KMS-11 (cell line): ENCODE measurements at regions not wholly inside any gene's neighbourhood (a gene's known extent, or its start where the extent isn't known, plus 50 kb on each side); places are given as distances from the start of the nearest gene placed in this dataset.
"Not testable (repeated sequence)": the region's sequence is repeated elsewhere in the genome, so short reads cannot be mapped to it uniquely, and the experiment has no call there.

Experiments
- H2AFZ ChIP-seq: fragments of 200-600 bp; sonication (generic); 2 replicates; pipeline ENCODE4 v1.6.1; 2016; ENCODE audit warnings: antibody characterized with exemption, mixed run types, low read depth
- H3K27ac ChIP-seq: fragments of 200-600 bp; sonication (generic); 2 replicates; pipeline ENCODE4 v1.6.1; 2016; ENCODE audit warnings: mild to moderate bottlenecking, mixed run types
- H3K27me3 ChIP-seq: fragments of 200-600 bp; sonication (generic); 2 replicates; pipeline ENCODE4 v1.6.1; 2017; ENCODE audit warnings: mild to moderate bottlenecking, low read depth, mixed run types, moderate library complexity; ENCODE audit not compliant: insufficient read depth
- H3K36me3 ChIP-seq: fragments of 200-600 bp; sonication (generic); 2 replicates; pipeline ENCODE4 v1.6.1; 2017; ENCODE audit warnings: mild to moderate bottlenecking, mixed run types; ENCODE audit not compliant: insufficient read depth
- H3K4me1 ChIP-seq: fragments of 200-600 bp; sonication (generic); 2 replicates; pipeline ENCODE4 v1.6.1; 2016; ENCODE audit warnings: mild to moderate bottlenecking, low read depth, mixed run types; ENCODE audit not compliant: poor library complexity, severe bottlenecking
- H3K4me2 ChIP-seq: fragments of 200-600 bp; sonication (generic); 2 replicates; pipeline ENCODE4 v1.7.0; 2016; ENCODE audit warnings: mild to moderate bottlenecking, mixed run types
- H3K4me3 ChIP-seq: fragments of 200-600 bp; sonication (generic); IDR thresholded peaks from 2 replicates; pipeline ENCODE4 v1.6.1; 2017; ENCODE audit warnings: low read depth, low read length, mixed read lengths; ENCODE audit not compliant: insufficient read depth
- H3K79me2 ChIP-seq: fragments of 200-600 bp; sonication (generic); 2 replicates; pipeline ENCODE4 v1.6.1; 2016; ENCODE audit warnings: low read depth, mixed run types; ENCODE audit not compliant: insufficient read depth
- H3K9ac ChIP-seq: fragments of 200-600 bp; sonication (generic); 2 replicates; pipeline ENCODE4 v1.6.1; 2016; ENCODE audit warnings: mild to moderate bottlenecking, mixed run types
- H4K20me1 ChIP-seq: fragments of 200-600 bp; sonication (generic); 2 replicates; pipeline ENCODE4 v1.6.1; 2016; ENCODE audit warnings: mild to moderate bottlenecking, mixed run types; ENCODE audit not compliant: insufficient read depth
- TF ChIP-seq, protein P1 (sequence below): fragments of 200-600 bp; sonication (generic); conservative IDR thresholded peaks from 2 replicates; pipeline ENCODE4 v1.6.1; 2017; ENCODE audit warnings: low read depth, mild to moderate bottlenecking, antibody characterized with exemption, low read length, moderate library complexity, mixed read lengths

DNA sequence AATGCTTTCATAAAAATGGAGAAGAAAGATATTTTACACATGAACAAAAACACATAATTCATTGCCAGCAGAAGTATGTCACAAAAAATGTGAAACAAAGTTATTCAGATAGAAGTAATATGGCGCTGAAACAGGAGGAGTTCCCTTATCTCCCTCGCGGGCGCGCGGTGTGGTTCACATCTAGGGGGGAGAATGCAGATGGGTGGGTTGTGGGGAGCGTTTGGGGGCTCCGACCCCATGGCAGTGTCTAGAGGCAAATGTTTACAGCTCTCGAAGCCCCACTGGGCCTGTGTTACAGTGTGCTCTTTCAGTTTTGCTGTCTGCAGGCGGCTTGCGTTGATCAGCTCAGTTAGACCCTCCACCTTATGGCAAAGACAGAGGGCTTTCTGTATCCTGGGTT lies 297.5 kb downstream of the CGGBP1 start:
- Histone ChIP-seq H3K4me3 (no peak overlapping the region), H3K4me1 (no peaks in the 10 kb centered on the region), H4K20me1 (no peaks in the 10 kb centered on the region), H3K27ac (no peak overlapping the region), H2AFZ (no peak overlapping the region), H3K9ac (no peak overlapping the region), H3K79me2 (no peaks in the 10 kb centered on the region), H3K27me3 (no peaks in the 10 kb centered on the region), H3K4me2 (no peak overlapping the region), H3K36me3 (no peaks in the 10 kb centered on the region)
- TF ChIP-seq, protein P1, sequence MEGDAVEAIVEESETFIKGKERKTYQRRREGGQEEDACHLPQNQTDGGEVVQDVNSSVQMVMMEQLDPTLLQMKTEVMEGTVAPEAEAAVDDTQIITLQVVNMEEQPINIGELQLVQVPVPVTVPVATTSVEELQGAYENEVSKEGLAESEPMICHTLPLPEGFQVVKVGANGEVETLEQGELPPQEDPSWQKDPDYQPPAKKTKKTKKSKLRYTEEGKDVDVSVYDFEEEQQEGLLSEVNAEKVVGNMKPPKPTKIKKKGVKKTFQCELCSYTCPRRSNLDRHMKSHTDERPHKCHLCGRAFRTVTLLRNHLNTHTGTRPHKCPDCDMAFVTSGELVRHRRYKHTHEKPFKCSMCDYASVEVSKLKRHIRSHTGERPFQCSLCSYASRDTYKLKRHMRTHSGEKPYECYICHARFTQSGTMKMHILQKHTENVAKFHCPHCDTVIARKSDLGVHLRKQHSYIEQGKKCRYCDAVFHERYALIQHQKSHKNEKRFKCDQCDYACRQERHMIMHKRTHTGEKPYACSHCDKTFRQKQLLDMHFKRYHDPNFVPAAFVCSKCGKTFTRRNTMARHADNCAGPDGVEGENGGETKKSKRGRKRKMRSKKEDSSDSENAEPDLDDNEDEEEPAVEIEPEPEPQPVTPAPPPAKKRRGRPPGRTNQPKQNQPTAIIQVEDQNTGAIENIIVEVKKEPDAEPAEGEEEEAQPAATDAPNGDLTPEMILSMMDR, result no peak

DNA sequence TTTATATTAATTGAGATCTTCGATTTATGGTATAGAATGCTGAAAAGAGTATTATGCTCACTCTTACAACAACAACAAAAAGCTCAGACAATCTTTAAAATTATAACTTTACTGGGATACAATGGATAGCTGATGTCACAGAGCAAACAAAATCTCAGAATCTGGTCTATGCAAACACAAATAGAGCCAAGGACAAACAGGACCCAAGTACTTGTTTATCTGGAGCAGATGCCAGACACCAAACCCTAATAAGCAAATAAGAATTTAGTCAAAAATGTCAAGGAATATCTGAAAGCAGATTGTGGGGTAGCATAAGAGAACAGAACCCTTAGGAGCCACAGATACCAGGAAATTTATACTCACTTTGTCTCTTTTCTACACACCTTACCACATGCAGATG lies 302.2 kb downstream of the CGGBP1 start:
- Histone ChIP-seq H3K9ac (no peak overlapping the region), H3K4me2 (no peak overlapping the region), H3K79me2 (no peaks in the 10 kb centered on the region), H3K27ac (no peak overlapping the region), H3K4me1 (no peaks in the 10 kb centered on the region), H2AFZ (no peak overlapping the region), H3K36me3 (no peaks in the 10 kb centered on the region), H4K20me1 (no peaks in the 10 kb centered on the region), H3K4me3 (no peak overlapping the region), H3K27me3 (no peaks in the 10 kb centered on the region)
- TF ChIP-seq, protein P1, result no peak

DNA sequence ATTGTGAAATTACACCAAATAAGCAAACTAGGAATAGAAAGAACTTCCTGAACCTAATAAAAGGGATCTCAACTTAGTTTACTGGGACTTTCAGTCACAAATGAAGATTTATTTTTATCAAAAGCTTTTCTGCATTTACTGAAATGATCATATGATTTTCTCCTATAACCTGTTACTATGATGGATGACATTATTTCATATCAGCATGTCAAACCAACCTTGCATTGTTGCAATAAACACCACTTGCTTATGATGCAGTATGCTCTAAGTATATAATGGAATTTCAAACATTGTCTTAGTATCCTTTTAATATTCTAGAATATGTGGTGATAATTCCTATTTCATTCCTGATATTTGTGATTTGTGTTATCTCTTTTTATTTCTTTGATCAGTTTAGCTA lies 303.0 kb downstream of the CGGBP1 start:
- no peak overlapping the region for H3K27ac ChIP-seq

DNA sequence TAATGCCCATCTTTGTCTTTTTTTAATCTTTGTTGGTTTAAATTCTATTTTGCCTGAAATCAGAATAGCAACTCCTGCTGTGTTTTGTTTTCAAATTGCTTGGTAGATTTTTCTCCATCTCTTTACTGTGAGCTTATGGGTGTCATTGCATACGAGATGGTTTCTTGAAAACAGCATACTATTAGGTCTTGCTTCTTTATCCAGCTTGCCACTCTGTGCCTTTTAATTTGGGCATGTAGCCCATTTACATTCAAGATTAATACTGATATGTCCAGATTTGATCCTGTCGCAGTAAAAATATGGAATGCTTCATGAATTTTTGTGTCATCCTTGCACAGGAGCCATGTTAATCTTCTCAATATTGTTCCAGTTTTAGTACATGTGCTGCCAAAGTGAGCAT lies 316.6 kb downstream of the CGGBP1 start:
- TF ChIP-seq, protein P1, result no peak
- no peak overlapping the region for H3K4me3 ChIP-seq

More for the DNA sequence above, 303.0 kb downstream of the CGGBP1 start:
- Histone ChIP-seq H3K9ac (no peak overlapping the region), H3K4me3 (no peak overlapping the region), H3K36me3 (no peaks in the 10 kb centered on the region), H3K27me3 (no peaks in the 10 kb centered on the region), H3K4me2 (no peak overlapping the region), H2AFZ (no peak overlapping the region), H4K20me1 (no peaks in the 10 kb centered on the region), H3K4me1 (no peaks in the 10 kb centered on the region), H3K79me2 (no peaks in the 10 kb centered on the region)
- TF ChIP-seq, protein P1, result no peak

DNA sequence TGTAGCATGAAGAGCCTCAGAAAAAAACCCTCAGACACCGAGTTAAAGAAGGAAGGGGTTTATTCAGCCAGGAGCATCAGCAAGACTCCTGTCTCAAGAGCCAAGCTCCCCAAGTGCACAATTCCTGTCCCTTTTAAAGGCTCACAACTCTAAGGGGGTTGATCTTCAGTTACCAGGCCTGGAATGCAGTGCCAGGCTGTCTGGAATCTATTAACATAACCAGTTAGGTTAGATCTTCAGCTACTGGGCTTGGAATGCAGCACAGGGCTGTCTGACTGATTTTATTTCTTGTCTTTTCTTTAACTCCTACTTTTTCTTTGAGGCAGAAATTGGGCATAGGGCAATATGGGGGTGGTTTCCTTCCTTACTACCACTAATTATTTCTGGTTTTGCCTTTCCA lies 317.9 kb downstream of the CGGBP1 start:
- not testable (repeated sequence) for H3K27me3 ChIP-seq, H3K4me1 ChIP-seq, H3K27ac ChIP-seq, H2AFZ ChIP-seq, H3K9ac ChIP-seq, H3K4me3 ChIP-seq, H3K79me2 ChIP-seq, H3K4me2 ChIP-seq, H4K20me1 ChIP-seq, H3K36me3 ChIP-seq

More for the DNA sequence above, 316.6 kb downstream of the CGGBP1 start:
- Histone ChIP-seq H3K4me1 (no peaks in the 10 kb centered on the region), H3K4me2 (no peak overlapping the region), H2AFZ (no peak overlapping the region), H4K20me1 (no peaks in the 10 kb centered on the region), H3K9ac (no peak overlapping the region), H3K27me3 (no peaks in the 10 kb centered on the region), H3K79me2 (no peaks in the 10 kb centered on the region), H3K36me3 (no peaks in the 10 kb centered on the region), H3K27ac (no peak overlapping the region)

DNA sequence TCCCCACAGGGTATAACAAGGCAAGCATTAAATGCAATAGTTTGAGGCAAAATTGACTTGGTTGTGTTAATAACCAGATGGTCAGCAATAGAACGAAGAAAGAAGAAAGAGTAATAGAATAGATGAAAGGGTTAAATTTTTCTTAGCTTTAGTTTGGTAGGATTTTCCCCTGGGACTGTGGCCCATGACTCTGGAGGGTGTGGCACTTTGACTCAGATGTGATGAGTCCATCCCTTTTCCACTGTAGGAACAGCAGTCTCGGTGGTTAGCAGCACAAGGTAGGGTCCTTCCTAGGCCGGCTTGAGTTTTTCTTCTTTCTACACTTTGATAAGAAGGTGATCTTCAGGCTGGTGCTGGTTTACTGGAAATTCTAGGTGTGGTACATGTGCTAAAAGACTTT lies 321.0 kb downstream of the CGGBP1 start:
- not testable (repeated sequence) for H3K27ac ChIP-seq, H3K9ac ChIP-seq, H3K4me1 ChIP-seq, H4K20me1 ChIP-seq, H2AFZ ChIP-seq, H3K4me2 ChIP-seq, H3K4me3 ChIP-seq, H3K36me3 ChIP-seq, H3K27me3 ChIP-seq, H3K79me2 ChIP-seq
